ENCODE measurements at regions not wholly inside any gene's neighbourhood (a gene's known extent, or its start where the extent isn't known, plus 50 kb on each side); places are given as distances from the start of the nearest gene placed in this dataset.

- no peaks in the 10 kb centered on the region for H3K27me3 Mint-ChIP-seq
- no peaks in the 10 kb centered on the region for H3K4me1 Mint-ChIP-seq (ENCODE audit: low read depth)
- peaks cover 6% of the 10 kb centered on the region for H3K9me3 Mint-ChIP-seq
- ChIA-PET CTCF (no interaction called here), POLR2A (no interaction called here)
- DNase-seq (no peak), ATAC-seq (no peak)
- intact Hi-C loops (cut with micrococcal nuclease): no loop called here
- no peak overlapping the region for H3K4me3 Mint-ChIP-seq
- no peaks in the 10 kb centered on the region for H3K36me3 Mint-ChIP-seq (ENCODE audit: low read depth)
- no peak overlapping the region for H3K27ac Mint-ChIP-seq
- TF ChIP-seq CTCF (IDR thresholded peaks at IDR 0.05): no peak
These were observed 547.8 kb upstream of the PCDH7 start for GRCh38 chr4:30172416-30172815.

- no peak for ATAC-seq
- H3K9me3 Mint-ChIP-seq: peaks cover 7% of the 10 kb centered on the region
These were observed 538.7 kb upstream of the PCDH7 start for GRCh38 chr4:30181512-30181911.

DNA sequence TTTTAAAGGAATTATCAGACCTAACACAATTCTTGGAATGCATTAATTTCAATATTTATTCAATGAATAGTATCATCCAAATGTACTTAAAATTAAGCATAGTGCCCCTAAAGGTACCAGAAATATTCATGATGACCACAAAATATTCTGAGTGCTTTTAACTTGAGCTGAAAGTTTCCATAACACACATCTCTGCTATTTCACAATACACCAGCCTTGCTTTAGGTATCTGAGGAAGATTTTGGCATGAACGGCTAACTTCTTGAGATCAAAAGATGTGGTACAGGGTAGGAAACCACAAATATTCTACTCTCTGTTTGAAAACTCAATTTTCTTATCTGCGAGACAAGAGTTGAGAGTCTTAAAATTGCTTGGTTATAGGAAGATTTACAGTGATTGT is 538.3 kb upstream of the PCDH7 start:
- no peaks in the 10 kb centered on the region for H3K36me3 Mint-ChIP-seq (ENCODE audit: low read depth)
- no peak overlapping the region for H3K27ac Mint-ChIP-seq
- no peak overlapping the region for H3K4me3 Mint-ChIP-seq
- H3K9me3 Mint-ChIP-seq: peaks cover 7% of the 10 kb centered on the region
- DNase-seq: no peak
- intact Hi-C loops (cut with micrococcal nuclease): no loop called here
- no peak for ATAC-seq
- POLR2A ChIA-PET: no interaction called here
- H3K4me1 Mint-ChIP-seq (ENCODE audit: low read depth): no peaks in the 10 kb centered on the region
- no peak for TF ChIP-seq CTCF (IDR thresholded peaks at IDR 0.05)
- CTCF ChIA-PET: no interaction called here
- no peaks in the 10 kb centered on the region for H3K27me3 Mint-ChIP-seq

More at GRCh38 chr4:30181512-30181911, 538.7 kb upstream of the PCDH7 start:
- no peak overlapping the region for H3K4me3 Mint-ChIP-seq
- H3K27ac Mint-ChIP-seq: no peak overlapping the region
- H3K27me3 Mint-ChIP-seq: no peaks in the 10 kb centered on the region
- POLR2A ChIA-PET: no interaction called here
- no peaks in the 10 kb centered on the region for H3K36me3 Mint-ChIP-seq (ENCODE audit: low read depth)
- no peak for DNase-seq
- H3K4me1 Mint-ChIP-seq (ENCODE audit: low read depth): no peaks in the 10 kb centered on the region
- TF ChIP-seq CTCF (IDR thresholded peaks at IDR 0.05): no peak
- CTCF ChIA-PET: no interaction called here
- intact Hi-C loops (cut with micrococcal nuclease): no loop called here

DNA sequence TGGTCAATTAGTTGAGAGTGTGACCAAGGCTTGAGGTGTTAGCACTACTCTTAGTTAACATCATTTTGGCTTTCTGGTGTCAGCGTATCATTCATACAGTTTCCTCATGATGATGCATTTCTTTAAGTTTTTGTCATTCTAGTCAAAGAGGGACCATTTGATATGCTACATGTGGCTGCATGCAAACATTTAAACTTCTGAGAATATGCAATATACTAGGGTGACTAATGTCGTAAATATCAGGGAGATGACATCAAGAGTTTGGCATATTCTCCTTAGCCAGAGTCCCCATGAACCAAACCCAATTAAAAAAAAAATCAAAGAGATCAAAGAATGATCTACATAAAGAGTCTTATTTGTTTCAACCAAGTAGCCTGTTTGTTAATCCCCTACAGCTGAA is 537.4 kb upstream of the PCDH7 start:
- no peaks in the 10 kb centered on the region for H3K4me1 Mint-ChIP-seq (ENCODE audit: low read depth)
- ChIA-PET POLR2A (no interaction called here), CTCF (no interaction called here)
- intact Hi-C loops (cut with micrococcal nuclease): no loop called here
- DNase-seq (no peak), ATAC-seq (no peak)
- no peaks in the 10 kb centered on the region for H3K27me3 Mint-ChIP-seq
- H3K27ac Mint-ChIP-seq: no peak overlapping the region
- H3K4me3 Mint-ChIP-seq: no peak overlapping the region
- no peak for TF ChIP-seq CTCF (IDR thresholded peaks at IDR 0.05)
- peaks cover 7% of the 10 kb centered on the region for H3K9me3 Mint-ChIP-seq
- no peaks in the 10 kb centered on the region for H3K36me3 Mint-ChIP-seq (ENCODE audit: low read depth)

DNA sequence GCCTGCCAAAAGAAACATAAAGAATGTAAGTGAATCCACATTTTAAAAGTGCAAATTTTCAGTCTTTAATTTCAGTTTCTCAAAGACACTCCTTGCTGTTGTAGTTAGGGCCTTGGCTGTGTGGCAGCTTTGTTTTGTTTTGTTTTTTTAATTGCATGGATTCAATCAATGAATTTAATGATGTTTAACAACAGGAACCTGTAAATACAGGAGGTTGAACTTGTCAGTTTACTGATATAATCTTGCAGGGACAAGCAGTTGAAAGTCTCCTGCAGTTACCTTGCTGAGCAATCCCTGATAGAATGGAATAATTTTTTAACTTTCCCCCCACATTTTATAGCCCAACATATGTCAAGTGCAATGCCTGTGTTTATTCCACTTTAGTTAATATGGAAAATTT is 528.3 kb upstream of the PCDH7 start:
- TF ChIP-seq CTCF (IDR thresholded peaks at IDR 0.05): no peak
- Mint-ChIP-seq H3K27me3 (no peaks in the 10 kb centered on the region), H3K9me3 (peaks cover 5% of the 10 kb centered on the region), H3K36me3 (ENCODE audit: low read depth) (no peaks in the 10 kb centered on the region), H3K4me1 (ENCODE audit: low read depth) (no peaks in the 10 kb centered on the region), H3K4me3 (no peak overlapping the region), H3K27ac (no peak overlapping the region)
- CTCF ChIA-PET: no interaction called here
- POLR2A ChIA-PET: no interaction called here
- ATAC-seq (no peak), DNase-seq (no peak)
- intact Hi-C loops (cut with micrococcal nuclease): no loop called here

Data from activated CD8-positive, alpha-beta T cell treated with anti-CD3 and anti-CD28 coated beads for 36 hours (primary cell).